Fibroblast of skin of back (primary cell): ENCODE measurements at regions not wholly inside any gene's neighbourhood (a gene's known extent, or its start where the extent isn't known, plus 50 kb on each side); places are given as distances from the start of the nearest gene placed in this dataset.
A peak's percentile ranks its signal among the peaks of the same experiment; 100 is the strongest.

ENCODE experiments used
- DNase-seq: peaks from one replicate; pipeline ENCODE4 v3.0.0-alpha.2; 2013

DNA sequence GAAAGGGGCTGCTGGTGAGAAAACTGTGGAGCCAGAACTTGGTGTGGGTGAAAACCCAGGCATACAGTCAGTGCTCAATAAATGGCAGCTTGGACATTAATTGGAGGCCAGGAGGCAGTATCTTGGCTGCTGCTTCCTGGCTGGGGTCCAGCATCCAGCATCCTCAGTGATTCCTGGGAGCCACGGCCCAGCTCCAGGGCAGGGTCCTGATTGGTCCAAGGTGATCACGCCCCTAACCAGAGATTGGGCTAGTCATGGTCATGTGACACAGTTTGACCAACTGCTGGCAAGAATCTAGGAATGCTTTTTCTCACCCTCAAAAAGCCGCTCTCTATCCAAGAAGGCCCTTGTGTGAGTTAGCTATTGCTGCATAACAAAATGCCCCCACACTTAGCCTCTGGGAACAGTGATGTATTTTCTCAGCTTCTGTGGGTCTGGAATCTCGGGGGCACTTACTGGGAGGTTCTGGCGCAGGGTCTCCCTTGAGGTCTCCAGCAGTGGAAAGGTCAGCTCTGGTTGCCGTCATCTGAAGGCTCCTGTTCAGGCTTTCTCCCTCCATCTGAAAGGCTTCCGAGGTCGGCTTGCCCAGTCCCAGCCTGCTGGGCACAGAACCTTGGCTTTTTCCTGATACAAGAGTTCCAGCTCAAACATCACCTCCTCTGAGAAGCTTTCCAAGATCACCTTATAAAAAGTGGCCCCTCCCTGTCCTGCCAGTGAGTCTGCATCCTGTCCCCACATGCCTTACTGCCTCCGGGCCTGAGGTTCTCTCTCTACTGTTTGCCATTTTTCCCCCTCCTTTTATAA lies 119.2 kb upstream of the NCOR2 start:
- peak; percentile 49 for DNase-seq

- DNase-seq, result peak; percentile 87
These were observed 118.4 kb upstream of the NCOR2 start for GRCh38 chr12:124685689-124686369.

- peak; percentile 80 for DNase-seq
These were observed 117.7 kb upstream of the NCOR2 start for GRCh38 chr12:124684971-124685688.

- no peak for DNase-seq
These were observed 117.1 kb upstream of the NCOR2 start for GRCh38 chr12:124684496-124684895.

DNA sequence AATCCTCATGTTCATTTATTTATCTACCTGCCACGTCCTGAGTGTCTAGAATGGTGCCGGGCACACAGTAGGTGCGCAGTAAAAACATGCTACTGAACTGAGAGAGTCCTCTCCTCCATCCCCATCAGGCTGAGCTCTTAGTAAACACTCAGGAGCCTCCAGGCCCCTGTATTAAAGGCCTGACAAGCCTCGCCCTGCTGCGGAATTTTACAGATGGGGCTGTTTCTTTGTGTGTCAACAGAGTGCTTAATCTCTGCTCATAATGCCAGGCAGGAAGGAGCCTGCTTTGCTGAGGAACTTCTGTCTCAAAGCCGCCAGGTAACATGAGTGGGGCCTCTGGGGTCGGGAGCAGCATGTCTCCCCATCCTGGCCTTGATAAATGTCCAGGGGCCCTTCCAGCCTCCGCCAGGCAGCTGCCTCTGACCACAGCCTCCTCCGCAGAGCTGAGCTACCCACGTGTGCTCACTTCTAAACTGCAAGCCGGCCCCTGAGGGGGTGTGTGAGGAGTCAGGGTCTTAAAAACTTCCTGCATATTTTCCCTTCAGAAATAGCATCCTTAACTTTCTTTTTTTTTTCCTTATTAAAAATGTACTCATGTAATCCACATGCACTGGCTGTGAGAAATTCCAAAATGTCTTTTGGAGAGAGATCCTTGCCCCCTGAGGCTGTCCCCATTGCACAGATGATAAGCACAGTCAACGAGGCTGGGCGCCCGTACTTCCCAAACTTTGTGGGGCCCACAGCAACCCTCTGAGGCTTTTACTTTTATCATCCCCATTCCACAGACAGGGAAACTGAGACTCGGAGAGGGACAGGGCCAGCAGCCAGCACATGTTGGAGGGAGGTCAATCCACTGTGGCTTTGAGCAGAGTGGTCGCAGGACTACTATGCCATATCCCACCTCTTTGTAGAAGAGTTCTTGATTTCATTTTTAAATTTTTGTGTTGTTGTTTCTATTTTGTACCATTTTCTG lies 116.0 kb upstream of the NCOR2 start:
- DNase-seq, result no peak

DNA sequence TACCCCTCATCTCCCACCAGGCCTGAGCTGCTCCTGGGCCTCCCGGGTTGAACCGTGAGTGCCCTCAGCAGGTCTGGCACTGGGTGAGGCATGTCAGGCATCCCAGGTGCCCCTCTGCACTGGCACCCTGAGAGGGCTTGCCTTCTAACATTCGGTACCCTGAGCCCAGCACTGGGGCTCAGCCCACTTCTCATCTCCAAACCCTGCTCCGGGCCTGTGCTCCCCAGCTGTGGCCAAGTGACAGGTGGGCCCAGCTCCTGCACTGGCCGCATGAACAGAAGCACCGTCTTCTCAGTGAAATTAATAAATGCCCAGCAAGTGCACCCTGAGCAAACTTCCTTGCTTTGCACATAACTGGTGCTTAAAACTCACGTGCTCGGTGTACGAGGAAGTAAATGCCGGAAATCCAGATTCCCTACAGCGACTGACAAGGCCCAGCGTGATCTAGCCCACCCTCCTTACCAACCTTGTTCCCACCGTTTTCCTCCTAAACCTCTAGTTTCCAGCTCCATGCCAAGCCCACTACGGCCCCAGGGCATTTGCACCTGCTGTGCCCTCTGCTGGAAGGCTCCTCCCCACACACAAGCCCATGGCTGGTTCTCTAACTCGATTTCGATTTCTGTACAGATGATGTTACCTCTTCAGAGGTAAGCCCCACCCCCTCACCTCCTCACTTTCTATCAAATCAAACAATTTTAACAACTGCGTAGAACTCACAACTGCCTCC lies 115.2 kb upstream of the NCOR2 start:
- no peak for DNase-seq

DNA sequence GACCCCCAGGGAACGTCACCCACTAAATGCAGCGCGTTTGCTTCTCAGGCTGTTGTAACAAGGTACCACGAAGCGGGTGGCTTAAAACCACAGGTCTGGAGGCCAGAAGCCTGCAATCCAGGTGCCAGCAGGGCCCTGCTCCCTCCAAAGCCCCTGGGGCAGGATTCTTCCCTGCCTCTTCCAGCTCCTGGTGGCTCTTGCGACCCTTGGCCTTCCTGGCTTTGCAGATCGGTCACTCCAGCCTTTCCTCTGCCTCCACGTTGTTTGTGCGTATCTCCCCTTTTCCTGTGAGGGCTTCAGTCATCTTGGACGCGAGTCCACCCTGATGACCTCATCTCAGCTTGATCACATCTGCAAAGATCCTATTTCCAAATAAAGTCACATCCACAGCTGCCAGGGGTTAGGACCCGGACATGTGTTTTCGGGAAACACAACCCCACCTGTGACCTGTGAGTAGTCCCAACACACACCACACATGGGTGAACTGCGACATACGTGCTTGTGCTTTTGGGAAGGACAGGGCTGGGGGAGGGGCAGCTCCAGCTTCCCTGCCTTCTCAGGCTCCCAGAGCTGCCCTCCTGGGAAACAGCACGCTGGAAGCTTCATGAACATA lies 114.5 kb upstream of the NCOR2 start:
- peak; percentile 66 for DNase-seq

DNA sequence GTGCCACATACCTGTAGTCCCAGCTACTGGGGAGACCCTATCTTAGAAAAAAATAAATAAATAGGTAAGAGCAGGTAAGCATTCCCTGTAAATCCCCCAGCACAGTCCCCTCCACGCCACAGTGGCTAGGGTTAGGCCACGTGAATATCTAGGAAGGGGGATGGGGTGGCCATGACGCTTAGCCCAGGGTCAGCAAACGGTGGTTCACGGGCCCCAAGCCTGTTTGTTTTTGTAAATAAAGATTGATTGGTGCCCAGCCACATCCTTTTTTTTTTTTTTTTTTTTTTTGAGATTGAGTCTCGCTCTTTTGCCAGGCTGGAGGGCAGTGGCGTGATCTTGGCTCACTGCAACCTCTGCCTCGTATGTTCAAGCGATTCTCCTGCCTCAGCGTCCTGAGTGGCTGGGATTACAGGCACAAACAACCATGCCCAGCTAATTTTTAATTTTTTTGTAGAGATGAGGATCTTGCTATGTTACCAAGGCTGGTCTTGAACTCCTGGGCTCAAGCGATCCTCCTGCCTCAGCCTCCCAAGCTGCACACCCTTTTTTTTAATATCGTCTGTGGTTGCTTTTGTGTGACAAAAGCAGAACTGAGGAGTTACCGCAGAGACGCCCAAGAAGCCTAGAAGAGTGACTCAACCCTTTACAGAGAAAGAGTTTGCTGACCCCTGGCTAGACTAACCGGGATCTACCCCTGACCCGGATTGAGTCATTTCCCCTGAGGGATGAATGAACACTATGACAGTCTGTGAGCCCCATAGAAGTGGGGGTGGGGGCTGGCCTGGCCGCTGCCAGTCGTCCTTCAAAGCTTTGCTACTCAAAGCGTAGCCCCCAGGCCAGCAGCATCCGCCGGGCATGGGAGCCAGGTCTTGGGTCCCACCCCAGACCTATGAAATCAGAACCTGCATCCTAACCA lies 113.7 kb upstream of the NCOR2 start:
- DNase-seq, result peak; percentile 97

DNA sequence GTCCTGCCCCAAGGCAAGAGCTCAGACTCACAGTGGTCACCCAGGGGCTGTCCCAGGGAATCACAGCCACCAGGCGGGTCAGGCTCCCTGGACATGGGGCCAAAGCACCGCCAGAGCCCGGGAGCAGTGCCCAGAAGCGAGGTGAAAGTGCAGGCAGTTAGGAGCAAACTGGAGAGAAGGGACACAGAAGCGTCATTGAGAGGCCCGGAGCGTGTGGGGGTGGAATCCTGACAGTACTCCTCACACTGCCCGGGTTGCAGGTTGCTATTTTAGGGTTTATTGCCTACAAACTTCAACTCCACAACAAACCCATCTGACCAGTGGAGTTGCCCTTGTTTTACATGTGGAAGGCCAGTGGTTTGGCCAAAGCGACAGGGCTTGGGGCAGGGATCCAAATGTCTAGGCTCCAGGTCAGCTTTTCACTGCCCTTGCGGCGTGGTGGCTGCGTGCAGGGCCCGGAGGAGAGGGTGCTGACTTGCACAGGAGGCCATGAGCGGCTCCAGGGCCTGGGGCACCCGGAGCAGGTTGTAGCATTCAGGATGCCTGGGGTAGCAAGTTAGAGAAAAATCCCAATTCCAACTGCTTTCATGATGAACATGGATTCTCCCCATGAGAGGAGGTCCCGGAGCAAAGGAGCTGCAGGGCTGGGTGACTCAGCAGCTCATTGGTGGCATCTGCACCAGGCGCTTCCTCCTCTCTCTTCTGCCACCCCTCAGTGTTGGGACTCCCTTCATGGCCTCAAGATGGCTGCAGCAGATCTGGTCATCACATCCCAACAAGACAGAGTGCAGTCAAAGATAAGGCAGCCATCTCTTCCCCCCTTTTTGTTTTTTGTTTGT lies 112.3 kb upstream of the NCOR2 start:
- no peak for DNase-seq

DNA sequence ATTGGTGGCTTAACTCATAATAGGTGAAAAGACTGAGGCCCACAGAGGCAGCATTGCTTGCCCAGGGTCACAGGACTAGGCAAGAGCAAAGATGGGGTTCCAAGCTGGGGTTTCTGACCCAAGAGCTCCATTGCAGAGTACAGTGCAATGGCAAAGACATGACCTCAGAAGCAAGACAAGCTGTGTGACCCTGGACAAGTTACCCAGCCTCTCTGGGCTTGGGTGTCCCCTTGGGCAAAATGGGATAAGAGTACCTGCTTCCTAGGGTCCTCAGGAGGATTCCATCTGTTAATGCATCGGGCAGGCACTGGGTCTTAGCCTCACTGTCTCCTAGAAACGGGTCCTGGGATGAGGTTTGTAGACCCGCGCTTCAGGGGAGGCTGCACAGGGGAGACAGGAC lies 111.6 kb upstream of the NCOR2 start:
- DNase-seq, result no peak

DNA sequence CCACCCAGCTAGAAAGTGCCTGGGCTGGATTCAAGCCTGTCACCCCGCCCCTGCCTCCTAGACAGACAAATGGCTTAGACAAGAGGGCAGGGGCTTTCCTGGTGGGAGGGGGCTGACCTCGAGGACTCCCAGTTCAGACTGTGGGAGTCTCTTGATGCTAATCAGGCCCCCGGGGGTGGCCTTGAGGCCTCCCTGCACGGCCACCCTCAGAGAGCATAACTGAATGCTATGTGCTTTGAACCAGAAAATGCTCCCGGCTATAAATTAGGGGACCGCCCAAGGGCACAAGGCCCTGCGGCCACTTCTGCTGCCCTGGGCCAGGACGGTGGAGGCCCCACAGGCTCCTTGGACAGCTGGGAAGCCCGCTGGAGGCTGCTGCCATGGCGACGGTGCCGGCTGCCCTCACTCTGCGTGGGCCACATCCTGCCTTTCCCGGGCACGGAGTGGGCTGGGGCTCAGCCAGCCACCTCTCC lies 111.0 kb upstream of the NCOR2 start:
- no peak for DNase-seq

- no peak for DNase-seq
These were observed 110.3 kb upstream of the NCOR2 start for GRCh38 chr12:124677552-124678356.

DNA sequence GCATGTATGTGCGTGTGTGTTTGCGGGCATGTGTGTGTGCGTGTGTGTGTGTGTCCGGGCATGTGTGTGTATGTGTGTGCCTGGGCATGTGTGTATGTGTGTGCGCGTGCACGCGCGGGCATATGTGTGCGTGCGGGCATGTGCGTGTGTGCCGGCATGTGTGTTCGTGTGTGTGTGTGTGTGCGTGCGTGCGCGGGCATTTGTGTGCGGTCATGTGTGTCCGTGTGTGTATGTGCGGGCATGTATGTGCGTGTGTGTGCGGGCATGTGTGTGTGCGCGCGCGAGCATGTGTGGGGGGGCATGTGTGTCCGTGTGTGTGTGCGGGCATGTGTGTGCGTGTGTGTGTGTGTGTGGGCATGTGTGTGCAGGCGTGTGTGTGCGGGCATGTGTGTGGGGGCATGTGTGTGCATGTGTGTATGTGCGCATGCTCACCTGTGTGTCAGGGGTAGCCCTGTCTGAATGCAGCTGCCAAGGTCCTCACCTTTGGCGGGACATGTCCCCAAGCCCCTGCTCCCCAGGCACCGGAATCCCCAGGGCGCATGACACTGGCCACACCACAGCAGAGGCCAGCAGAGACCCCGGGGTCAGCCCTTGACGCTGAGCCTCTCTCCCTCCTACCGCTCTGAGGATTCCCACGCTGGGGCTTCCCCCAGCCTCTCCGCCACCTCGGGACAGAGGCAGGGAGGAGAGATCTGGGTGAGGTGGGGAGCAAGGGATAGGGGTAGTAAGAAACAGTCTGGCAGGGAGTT lies 109.5 kb upstream of the NCOR2 start:
- DNase-seq, result no peak

DNA sequence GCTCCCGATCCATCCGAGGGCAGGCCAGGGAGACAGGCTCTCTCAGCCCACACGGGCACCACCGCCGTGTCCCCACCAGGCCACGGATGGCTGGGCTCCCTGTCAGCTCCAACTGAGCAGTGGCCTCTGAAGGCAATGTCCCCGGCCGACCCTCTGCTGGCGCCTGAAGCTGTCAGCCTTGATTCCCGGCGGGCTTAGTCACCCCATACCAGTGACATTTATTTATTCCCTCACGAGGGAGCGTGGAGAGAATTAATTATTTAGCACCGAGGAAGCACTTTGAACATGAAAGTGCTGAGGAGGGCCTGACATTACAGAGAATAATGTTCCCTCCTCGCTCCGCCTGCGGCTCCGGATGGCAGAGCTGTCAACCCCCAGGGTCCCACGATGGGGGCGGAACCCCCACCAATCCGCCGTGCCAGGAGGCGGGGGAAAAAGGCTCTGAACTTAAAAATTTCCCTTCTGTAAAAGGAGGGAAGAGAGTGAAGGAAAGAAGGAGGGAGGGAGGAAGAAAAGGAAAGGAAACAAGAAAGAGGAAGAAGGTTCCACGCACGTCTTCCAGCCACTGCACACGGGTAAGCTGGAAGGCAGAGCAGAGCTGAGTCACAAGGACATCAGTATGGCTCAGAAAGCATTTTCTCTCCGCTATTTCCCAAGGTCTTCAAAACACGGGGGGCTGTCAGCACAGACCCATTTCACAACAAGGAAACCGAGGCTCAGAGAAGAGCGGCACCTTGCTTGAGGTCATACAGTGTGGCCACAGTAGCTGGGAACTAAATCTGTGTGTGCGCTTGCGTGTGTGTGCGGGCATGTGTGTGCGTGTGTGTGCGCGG lies 108.7 kb upstream of the NCOR2 start:
- peak; percentile 69 for DNase-seq

DNA sequence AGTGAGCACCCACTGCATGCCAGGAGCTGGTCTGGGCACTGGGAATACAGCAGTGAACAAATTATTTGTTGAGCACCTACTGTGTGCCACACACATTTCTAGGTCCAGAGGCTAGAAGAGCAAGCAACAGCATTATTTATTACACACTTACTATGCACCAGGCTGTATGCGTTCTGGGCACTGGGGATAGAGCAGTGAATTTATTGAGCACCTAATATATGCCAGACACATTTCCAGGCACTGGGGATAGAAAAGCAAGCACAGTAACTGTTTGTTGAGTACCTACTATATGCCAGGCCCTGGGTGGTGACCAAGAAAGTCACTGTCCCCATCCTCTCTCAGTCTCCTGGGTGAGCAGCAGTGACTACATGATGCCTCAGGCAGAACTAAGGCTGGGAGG lies 107.5 kb upstream of the NCOR2 start:
- no peak for DNase-seq
